Psoas muscle (tissue), 7 donors: ENCODE measurements at regions not wholly inside any gene's neighbourhood (a gene's known extent, or its start where the extent isn't known, plus 50 kb on each side); places are given as distances from the start of the nearest gene placed in this dataset.

Source experiments
- ATAC-seq, 4 donors: fragments of 200-7000 bp; cut with Tn5 transposase; one replicate each; pipeline ENCODE4 v1.9.1; 2020; ENCODE audit warnings: moderate library complexity in 3 of 4, mild to moderate bottlenecking in 2 of 4
- DNase-seq, 2 donors: peaks; one replicate each; pipeline ENCODE4 v3.0.0-alpha.2; 2020
- H3K27ac ChIP-seq: fragments of 200-600 bp; one replicate; pipeline ENCODE4 v1.8.0; 2022
- H3K27me3 ChIP-seq, 3 donors: fragments of 200-600 bp in 1 of 3; one replicate each; pipeline versions ENCODE4 v1.6.1 to v1.8.0; 2013 to 2022; ENCODE audit warnings: low read length in 2 of 3, mild to moderate bottlenecking in 2 of 3, moderate library complexity in 1 of 3; ENCODE audit not compliant: insufficient read depth in 3 of 3
- H3K36me3 ChIP-seq, 2 donors: fragments of 200-600 bp in 1 of 2; one replicate each; pipeline versions ENCODE4 v1.6.1 to v1.8.0; 2013 to 2022; ENCODE audit warnings: low read depth in 1 of 2, mild to moderate bottlenecking in 1 of 2, moderate library complexity in 1 of 2; ENCODE audit not compliant: insufficient read depth in 1 of 2
- H3K4me1 ChIP-seq: fragments of 200-600 bp; one replicate; pipeline ENCODE4 v1.8.0; 2022
- H3K4me3 ChIP-seq: fragments of 200-600 bp; one replicate; pipeline ENCODE4 v1.8.0; 2022; ENCODE audit warnings: mild to moderate bottlenecking
- H3K9me3 ChIP-seq: fragments of 200-600 bp; one replicate; pipeline ENCODE4 v1.8.0; 2022
- CTCF ChIP-seq: fragments of 200-600 bp; IDR thresholded peaks from one replicate; pipeline ENCODE4 v1.8.0; 2022; ENCODE audit warnings: antibody characterized with exemption
- WGBS, 3 donors: extraction: QIAGEN DNeasy Blood & Tissue Kit; methylation state at CpG; one replicate each; pipeline versions ENCODE4 v1.1.6 to v1.1.7; 2013; 5-methylcytosine and 5-hydroxymethylcytosine counted together
- intact Hi-C, 2 donors: fragments of 100-400 bp; cut with DNase I; formaldehyde crosslinking; loops; one replicate each; pipeline versions ENCODE4 v1.11.0 to v1.14.2; 2022
- donor health status: healthy with polysubstance abuse.
- donor health status: DM: no; HTN: no; CAD: no; lungs with moderate emphysema.
- donor health status: Bipolar disorder and iron deficiency.
- donor health status: healthy.
- donor health status: DM: yes; HTN: yes; CAD: no.
- donor health status: DM: no; HTN: no; CAD: no.
- donor health status: DM: yes; HTN: yes; CAD: no.

GRCh38 chr6:134848076-134848475 is 101.8 kb downstream of the ALDH8A1 start:
- Histone ChIP-seq H3K27ac (no peak overlapping the region), H3K27me3 (no peaks in the 10 kb centered on the region), H3K4me1 (no peaks in the 10 kb centered on the region), H3K36me3 (no peaks in the 10 kb centered on the region), H3K9me3 (no peaks in the 10 kb centered on the region), H3K4me3 (no peak overlapping the region)
- ATAC-seq (no peak), DNase-seq (no peak)
- intact Hi-C loops = no loop called here
- 74 to 81% (median 76%) methylated on average over 6 of the region's 6 CpGs for WGBS, 3 donors
- TF ChIP-seq CTCF = no peak

GRCh38 chr6:134846865-134847264 is 103.0 kb downstream of the ALDH8A1 start:
- DNase-seq (no peak), ATAC-seq (no peak)
- Histone ChIP-seq H3K4me1 (no peaks in the 10 kb centered on the region), H3K4me3 (no peak overlapping the region), H3K9me3 (no peaks in the 10 kb centered on the region), H3K27me3 (no peaks in the 10 kb centered on the region), H3K27ac (no peak overlapping the region), H3K36me3 (no peaks in the 10 kb centered on the region)
- intact Hi-C loops = no loop called here
- WGBS, 3 donors = 66 to 75% (median 67%) methylated on average over 3 of the region's 3 CpGs
- TF ChIP-seq CTCF = no peak

GRCh38 chr6:134846031-134846430 is 103.9 kb downstream of the ALDH8A1 start:
- DNase-seq (no peak), ATAC-seq (no peak)
- Histone ChIP-seq H3K9me3 (no peaks in the 10 kb centered on the region), H3K36me3 (no peaks in the 10 kb centered on the region), H3K27me3 (no peaks in the 10 kb centered on the region), H3K27ac (no peak overlapping the region), H3K4me1 (no peaks in the 10 kb centered on the region), H3K4me3 (no peak overlapping the region)
- intact Hi-C loops = no loop called here
- 76 to 81% (median 80%) methylated on average over 7 of the region's 7 CpGs for WGBS, 3 donors
- no peak for TF ChIP-seq CTCF

GRCh38 chr6:134844120-134844519 is 105.8 kb downstream of the ALDH8A1 start:
- Histone ChIP-seq H3K4me3 (no peak overlapping the region), H3K9me3 (no peaks in the 10 kb centered on the region), H3K27ac (no peak overlapping the region), H3K4me1 (no peaks in the 10 kb centered on the region), H3K36me3 (no peaks in the 10 kb centered on the region), H3K27me3 (no peaks in the 10 kb centered on the region)
- no peak for TF ChIP-seq CTCF
- intact Hi-C loops = no loop called here
- DNase-seq (no peak), ATAC-seq (no peak)
- 97 to 98% (median 98%) methylated on average over 2 of the region's 2 CpGs for WGBS, 3 donors

GRCh38 chr6:134840086-134840867 is 109.6 kb downstream of the ALDH8A1 start:
- no peak overlapping the region for H3K27ac ChIP-seq
- no peaks in the 10 kb centered on the region for H3K36me3 ChIP-seq
- DNase-seq (no peak), ATAC-seq (no peak)
- no peaks in the 10 kb centered on the region for H3K9me3 ChIP-seq
- no peaks in the 10 kb centered on the region for H3K4me1 ChIP-seq
- WGBS, 3 donors = 88% methylated on average over 7 of the region's 7 CpGs
- TF ChIP-seq CTCF = no peak
- no peaks in the 10 kb centered on the region for H3K27me3 ChIP-seq
- intact Hi-C loops = no loop called here
- no peak overlapping the region for H3K4me3 ChIP-seq
